Upper lobe of left lung (tissue), 6 donors: ENCODE measurements at regions not wholly inside any gene's neighbourhood (a gene's known extent, or its start where the extent isn't known, plus 50 kb on each side); places are given as distances from the start of the nearest gene placed in this dataset.
"Not testable (repeated sequence)": the region's sequence is repeated elsewhere in the genome, so short reads cannot be mapped to it uniquely, and the experiment has no call there.

Source experiments
- ATAC-seq, 2 donors: fragments of 200-7000 bp; cut with Tn5 transposase; one replicate each; pipeline ENCODE4 v1.9.1; 2022; ENCODE audit warnings: mild to moderate bottlenecking in 2 of 2, moderate library complexity in 2 of 2; ENCODE audit not compliant: low FRiP score in 2 of 2
- DNase-seq, 2 donors: peaks; one replicate each; pipeline ENCODE4 v3.0.0-alpha.2; 2019 to 2020
- H3K27ac ChIP-seq, 4 donors: fragments of 200-600 bp; sonication (generic); one replicate each; pipeline ENCODE4 v1.5.1; 2016 to 2019
- H3K27me3 ChIP-seq, 4 donors: fragments of 200-600 bp; sonication (generic); one replicate each; pipeline ENCODE4 v1.5.1; 2017 to 2019
- H3K36me3 ChIP-seq, 4 donors: fragments of 200-600 bp; sonication (generic); one replicate each; pipeline ENCODE4 v1.5.1; 2016 to 2019
- H3K4me1 ChIP-seq, 4 donors: fragments of 200-600 bp; sonication (generic); one replicate each; pipeline ENCODE4 v1.5.1; 2018 to 2019
- H3K4me3 ChIP-seq, 4 donors: fragments of 200-600 bp; sonication (generic); one replicate each; pipeline ENCODE4 v1.5.1; 2017 to 2019; ENCODE audit warnings: mild to moderate bottlenecking in 2 of 4, moderate library complexity in 1 of 4
- H3K9me3 ChIP-seq, 4 donors: fragments of 200-600 bp; sonication (generic); one replicate each; pipeline ENCODE4 v1.5.1; 2018 to 2019
- EP300 ChIP-seq, 4 donors: sonication (generic); formaldehyde crosslinking; IDR thresholded peaks; one replicate each; pipeline ENCODE4 v1.5.1; 2017; ENCODE audit warnings: antibody characterized with exemption in 4 of 4, control low read depth in 2 of 4
- POLR2A ChIP-seq, 4 donors: fragments of 450-650 bp; IDR thresholded peaks; one replicate each; pipeline ENCODE4 v1.5.1; 2016 to 2017; ENCODE audit warnings: antibody characterized with exemption in 4 of 4, mild to moderate bottlenecking in 2 of 4
- POLR2AphosphoS5 ChIP-seq, 2 donors: sonication (generic); formaldehyde crosslinking; IDR thresholded peaks; one replicate each; pipeline ENCODE4 v1.5.1; 2017; ENCODE audit warnings: antibody characterized with exemption in 2 of 2
- WGBS, 2 donors: methylation state at CpG; one replicate each; pipeline ENCODE4 v1.1.5; 2017 to 2018; 5-methylcytosine and 5-hydroxymethylcytosine counted together
- TF ChIP-seq, protein P1 (sequence below), 6 experiments: fragments of 450-650 bp in 4 of 6; fragments of 200-600 bp in 2 of 6; sonication (generic) in 2 of 6; IDR thresholded peaks; one replicate each; pipeline ENCODE4 v1.5.1; 2016 to 2019; ENCODE audit warnings: antibody characterized with exemption in 6 of 6
- donor health status: DM: no; HTN: no; CAD: no; lungs with moderate emphysema.
- donor health status: DM: no; HTN: yes; CAD: no; lungs with severe emphysema.

DNA sequence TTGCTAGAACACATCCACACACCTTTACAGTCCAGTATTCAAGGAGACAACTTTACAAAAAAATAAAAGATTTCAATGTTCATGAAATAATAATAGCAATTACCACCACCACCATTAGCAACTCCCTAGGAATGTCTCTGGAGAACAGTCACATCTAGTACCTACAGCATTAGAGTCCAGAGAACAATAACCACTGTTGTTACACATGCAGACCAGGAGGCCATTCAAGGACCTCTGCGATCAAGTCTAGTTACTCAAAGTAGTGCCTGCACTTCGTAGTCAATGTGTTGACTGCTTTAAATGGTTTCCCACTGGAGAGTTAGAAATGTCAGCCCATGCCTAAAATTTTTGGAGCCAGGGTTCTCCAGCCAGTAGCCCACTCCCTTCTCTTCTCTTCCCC is 244.4 kb downstream of the DEPDC1B start:
- no peak for DNase-seq
- Histone ChIP-seq H3K4me3 (no peak overlapping the region), H3K36me3 (no peaks in the 10 kb centered on the region), H3K4me1 (no peaks in the 10 kb centered on the region), H3K27me3 (no peaks in the 10 kb centered on the region), H3K9me3 (no peaks in the 10 kb centered on the region), H3K27ac (no peak overlapping the region)
- TF ChIP-seq, protein P1, sequence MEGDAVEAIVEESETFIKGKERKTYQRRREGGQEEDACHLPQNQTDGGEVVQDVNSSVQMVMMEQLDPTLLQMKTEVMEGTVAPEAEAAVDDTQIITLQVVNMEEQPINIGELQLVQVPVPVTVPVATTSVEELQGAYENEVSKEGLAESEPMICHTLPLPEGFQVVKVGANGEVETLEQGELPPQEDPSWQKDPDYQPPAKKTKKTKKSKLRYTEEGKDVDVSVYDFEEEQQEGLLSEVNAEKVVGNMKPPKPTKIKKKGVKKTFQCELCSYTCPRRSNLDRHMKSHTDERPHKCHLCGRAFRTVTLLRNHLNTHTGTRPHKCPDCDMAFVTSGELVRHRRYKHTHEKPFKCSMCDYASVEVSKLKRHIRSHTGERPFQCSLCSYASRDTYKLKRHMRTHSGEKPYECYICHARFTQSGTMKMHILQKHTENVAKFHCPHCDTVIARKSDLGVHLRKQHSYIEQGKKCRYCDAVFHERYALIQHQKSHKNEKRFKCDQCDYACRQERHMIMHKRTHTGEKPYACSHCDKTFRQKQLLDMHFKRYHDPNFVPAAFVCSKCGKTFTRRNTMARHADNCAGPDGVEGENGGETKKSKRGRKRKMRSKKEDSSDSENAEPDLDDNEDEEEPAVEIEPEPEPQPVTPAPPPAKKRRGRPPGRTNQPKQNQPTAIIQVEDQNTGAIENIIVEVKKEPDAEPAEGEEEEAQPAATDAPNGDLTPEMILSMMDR (IDR thresholded peaks at IDR 0.05) = no peak
- TF ChIP-seq POLR2AphosphoS5 (IDR thresholded peaks at IDR 0.05) (no peak), EP300 (IDR thresholded peaks at IDR 0.05) (no peak), POLR2A (IDR thresholded peaks at IDR 0.05) (no peak)
- no peak for ATAC-seq
- WGBS, 2 donors = 89 to 95% methylated on average over 2 of the region's 2 CpGs

DNA sequence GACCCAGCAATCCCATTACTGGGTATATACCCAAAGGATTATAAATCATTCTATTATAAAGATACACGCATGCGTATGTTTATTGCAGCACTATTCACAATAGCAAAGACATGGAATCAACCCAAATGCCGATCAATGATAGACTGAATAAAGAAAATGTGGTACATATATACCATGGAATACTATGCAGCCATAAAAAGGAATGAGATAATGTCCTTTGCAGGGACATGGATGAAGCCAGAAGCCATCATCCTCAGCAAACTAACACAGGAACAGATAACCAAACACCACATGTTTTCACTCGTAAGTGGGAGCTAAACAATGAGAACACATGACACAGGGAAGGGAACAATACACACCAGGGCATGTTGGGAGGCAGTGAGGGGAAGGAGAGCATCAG is 245.7 kb downstream of the DEPDC1B start:
- not testable (repeated sequence) for H3K27ac ChIP-seq, H3K4me1 ChIP-seq, H3K27me3 ChIP-seq, H3K36me3 ChIP-seq, H3K9me3 ChIP-seq, ATAC-seq, DNase-seq, H3K4me3 ChIP-seq
- 95 to 96% methylated on average over 4 of the region's 4 CpGs for WGBS, 2 donors

DNA sequence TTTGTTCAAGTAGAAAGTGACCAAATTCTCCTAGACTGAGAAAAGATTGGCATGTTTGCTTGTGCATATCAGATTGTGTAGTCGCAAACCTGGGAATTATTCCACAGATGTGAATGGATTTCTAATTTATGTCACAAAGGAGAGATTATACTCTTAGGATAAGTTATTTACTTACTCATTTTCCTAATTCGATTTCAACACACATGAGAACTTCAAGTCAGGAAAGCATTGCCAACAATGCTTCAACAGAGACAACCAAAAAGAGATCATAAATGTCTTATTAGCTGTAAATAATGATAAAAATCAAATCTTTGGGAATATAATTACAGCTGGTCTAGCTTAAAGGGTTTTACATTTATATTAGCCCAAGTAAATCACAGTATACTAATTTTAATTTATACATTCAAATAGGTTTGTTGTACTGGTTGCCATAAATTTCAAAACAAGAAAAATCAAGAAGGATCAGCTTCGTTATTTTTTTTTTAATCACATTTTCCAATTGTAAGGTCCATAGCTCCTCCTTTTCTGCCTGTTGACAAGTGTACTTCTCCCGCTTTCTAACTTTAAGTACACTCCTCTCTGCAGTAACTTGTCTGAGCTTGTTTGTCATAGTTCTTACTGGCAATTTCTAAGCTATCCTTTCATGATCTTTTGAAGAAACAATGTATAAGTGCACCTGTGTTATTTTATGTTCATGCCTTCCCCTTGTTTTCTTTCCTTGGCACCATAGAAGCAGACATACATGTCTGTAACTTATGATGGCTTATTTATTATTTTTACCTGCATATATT is 246.6 kb downstream of the DEPDC1B start:
- no peaks in the 10 kb centered on the region for H3K36me3 ChIP-seq
- H3K9me3 ChIP-seq = no peaks in the 10 kb centered on the region
- no peaks in the 10 kb centered on the region for H3K4me1 ChIP-seq
- H3K27ac ChIP-seq = no peak overlapping the region
- TF ChIP-seq, protein P1 (IDR thresholded peaks at IDR 0.05) = no peak
- TF ChIP-seq EP300 (IDR thresholded peaks at IDR 0.05) (no peak), POLR2AphosphoS5 (IDR thresholded peaks at IDR 0.05) (no peak), POLR2A (IDR thresholded peaks at IDR 0.05) (no peak)
- WGBS, 2 donors = 69 to 70% methylated on average over 4 of the region's 4 CpGs
- H3K4me3 ChIP-seq = no peak overlapping the region
- ATAC-seq = no peak
- DNase-seq = no peak
- H3K27me3 ChIP-seq = no peaks in the 10 kb centered on the region

DNA sequence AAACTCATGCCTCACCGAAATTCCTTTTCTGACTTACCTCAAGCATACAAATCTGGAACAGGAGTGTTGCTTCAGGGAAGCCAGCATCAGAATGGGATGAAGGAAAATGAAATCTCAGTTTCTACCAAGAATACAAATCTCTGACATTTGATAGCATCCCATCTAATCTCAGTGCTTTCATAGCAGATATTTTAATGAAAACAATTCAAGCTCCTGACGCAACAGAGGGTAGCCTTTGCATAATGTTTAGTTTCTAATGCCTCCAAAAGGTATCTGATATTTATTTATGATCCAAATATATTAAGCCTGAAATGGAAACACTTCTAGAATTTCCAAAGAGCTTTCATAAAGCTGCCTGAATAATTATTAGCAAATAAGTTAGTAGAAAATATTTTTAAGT is 251.4 kb downstream of the DEPDC1B start:
- TF ChIP-seq POLR2A (IDR thresholded peaks at IDR 0.05) = no peak
- Histone ChIP-seq H3K4me1 (no peaks in the 10 kb centered on the region), H3K4me3 (no peak overlapping the region), H3K27ac (no peak overlapping the region), H3K36me3 (no peaks in the 10 kb centered on the region), H3K27me3 (no peaks in the 10 kb centered on the region), H3K9me3 (no peaks in the 10 kb centered on the region)
- WGBS, 2 donors = 80 to 85% methylated on average over 2 of the region's 2 CpGs
- ATAC-seq = no peak
- DNase-seq = no peak

DNA sequence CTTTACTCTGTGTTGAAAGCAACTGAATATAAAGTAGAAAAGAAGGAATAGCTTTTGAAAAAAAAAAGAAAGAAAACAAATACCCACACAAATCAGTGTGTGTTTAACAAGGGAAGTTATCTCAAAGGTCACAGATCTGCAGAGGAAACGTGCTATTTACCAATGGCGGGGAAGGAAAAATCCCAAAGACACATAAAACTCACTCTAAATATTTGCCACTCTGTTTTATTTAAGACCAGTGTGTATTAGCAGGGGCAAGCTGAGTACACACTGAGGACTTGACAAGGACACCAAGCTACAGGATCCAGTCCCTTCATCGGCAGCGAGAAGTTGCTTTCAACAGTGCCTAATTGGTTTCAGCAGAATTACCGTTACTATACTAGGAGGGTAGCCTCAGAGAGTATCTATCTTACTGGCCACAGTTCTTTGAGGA is 252.5 kb downstream of the DEPDC1B start:
- DNase-seq = no peak
- H3K4me1 ChIP-seq = no peaks in the 10 kb centered on the region
- 79 to 85% methylated on average over 5 of the region's 5 CpGs for WGBS, 2 donors
- no peak for ATAC-seq
- no peak overlapping the region for H3K4me3 ChIP-seq
- no peaks in the 10 kb centered on the region for H3K9me3 ChIP-seq
- H3K36me3 ChIP-seq = no peaks in the 10 kb centered on the region
- no peaks in the 10 kb centered on the region for H3K27me3 ChIP-seq
- H3K27ac ChIP-seq = no peak overlapping the region
- TF ChIP-seq, protein P1 (IDR thresholded peaks at IDR 0.05) = no peak
- TF ChIP-seq POLR2A (IDR thresholded peaks at IDR 0.05) (no peak), EP300 (IDR thresholded peaks at IDR 0.05) (no peak), POLR2AphosphoS5 (IDR thresholded peaks at IDR 0.05) (no peak)

DNA sequence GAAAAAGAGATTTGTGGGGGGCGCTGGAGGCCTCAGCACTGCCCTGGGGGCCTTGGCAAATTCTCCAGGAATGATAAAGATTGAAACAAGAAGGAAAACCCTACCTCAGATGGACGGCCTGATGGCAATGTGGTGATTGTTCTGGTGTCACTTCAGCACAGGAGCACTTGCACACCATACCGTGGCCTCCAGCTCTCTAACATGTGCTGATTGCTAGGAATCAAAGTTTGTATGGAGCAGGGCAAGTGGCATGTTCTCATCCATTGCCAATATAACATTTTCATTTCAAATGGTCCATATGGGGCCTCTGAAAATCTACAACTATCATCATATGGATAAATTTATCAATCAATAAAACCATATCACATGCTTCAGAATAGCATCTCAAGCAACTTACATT is 253.0 kb downstream of the DEPDC1B start:
- Histone ChIP-seq H3K36me3 (no peaks in the 10 kb centered on the region), H3K4me1 (no peaks in the 10 kb centered on the region), H3K4me3 (no peak overlapping the region), H3K27ac (no peak overlapping the region), H3K9me3 (no peaks in the 10 kb centered on the region), H3K27me3 (no peaks in the 10 kb centered on the region)
- 66 to 86% methylated on average over 3 of the region's 3 CpGs for WGBS, 2 donors
- DNase-seq (no peak), ATAC-seq (no peak)
- TF ChIP-seq, protein P1 (IDR thresholded peaks at IDR 0.05) = no peak
- TF ChIP-seq EP300 (IDR thresholded peaks at IDR 0.05) = no peak
- no peak for TF ChIP-seq POLR2AphosphoS5 (IDR thresholded peaks at IDR 0.05)
- no peak for TF ChIP-seq POLR2A (IDR thresholded peaks at IDR 0.05)
